Uterus (tissue), 2 donors: ENCODE measurements at regions not wholly inside any gene's neighbourhood (a gene's known extent, or its start where the extent isn't known, plus 50 kb on each side); places are given as distances from the start of the nearest gene placed in this dataset.

Experiments
- CTCF ChIP-seq, 4 experiments: fragments of 200-600 bp in 2 of 4; fragments of 450-650 bp in 2 of 4; sonication (generic) in 2 of 4; IDR thresholded peaks; one replicate each; pipeline ENCODE4 v1.5.1; 2016 to 2019; ENCODE audit warnings: antibody characterized with exemption in 4 of 4, mild to moderate bottlenecking in 2 of 4, moderate library complexity in 1 of 4
- POLR2A ChIP-seq, 2 donors: fragments of 450-650 bp; IDR thresholded peaks; one replicate each; pipeline ENCODE4 v1.6.1; 2016; ENCODE audit warnings: antibody characterized with exemption in 2 of 2, mild to moderate bottlenecking in 1 of 2, moderate library complexity in 1 of 2

- no peak for TF ChIP-seq CTCF (IDR thresholded peaks at IDR 0.05)
- no peak for TF ChIP-seq POLR2A (IDR thresholded peaks at IDR 0.05)
Observed at GRCh38 chr9:17081814-17082213, 53.0 kb upstream of the CNTLN start.
